T47D (cell line): ENCODE measurements at regions not wholly inside any gene's neighbourhood (a gene's known extent, or its start where the extent isn't known, plus 50 kb on each side); places are given as distances from the start of the nearest gene placed in this dataset.
"Not testable (repeated sequence)": the region's sequence is repeated elsewhere in the genome, so short reads cannot be mapped to it uniquely, and the experiment has no call there.

ENCODE experiments used
- DNase-seq, 2 experiments: peaks; one replicate each; pipeline versions ENCODE4 v3.0.0 to v3.0.0-alpha.2; 2011 to 2012; ENCODE audit warnings: low read depth in 1 of 2, low spot score in 1 of 2
- JUND ChIP-seq: IDR thresholded peaks from 2 replicates; pipeline ENCODE4 v1.6.1; 2012; ENCODE audit warnings: low read depth
- in situ Hi-C: cut with HindIII; loops from 2 replicates; pipeline ENCODE4 v1.10.0; 2016; ENCODE audit warnings: low sequenced_read_pairs, low pct_unique_long_range_greater_than_20kb

DNA sequence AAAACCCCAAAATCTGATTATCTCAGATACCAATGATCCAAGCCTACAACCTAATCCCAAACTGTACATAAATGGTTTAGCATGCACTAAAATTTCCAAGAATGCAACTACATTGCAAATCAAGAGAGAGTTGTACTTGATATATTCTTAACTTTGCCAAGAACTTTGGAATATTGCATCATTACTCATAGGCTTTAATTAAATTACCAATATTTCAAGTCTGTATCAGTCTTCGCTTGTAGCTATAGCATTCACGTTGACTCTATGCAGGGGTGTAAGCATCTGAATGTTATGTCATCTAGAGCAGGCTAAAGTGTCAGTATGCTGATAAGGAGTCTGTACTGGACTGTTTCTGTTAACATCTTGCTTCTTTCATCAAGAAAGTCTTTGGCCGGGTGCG, 56.3 kb downstream of the FOXI3 start:
- in situ Hi-C loops: no loop called here
- TF ChIP-seq JUND: no peak
- no peak for DNase-seq

- no peak for TF ChIP-seq JUND
- in situ Hi-C loops: no loop called here
- DNase-seq: no peak
These were observed 74.9 kb downstream of the FOXI3 start for GRCh38 chr2:88377641-88377991.

- TF ChIP-seq JUND: no peak
- DNase-seq: no peak
- in situ Hi-C loops: no loop called here
These were observed 80.5 kb downstream of the FOXI3 start for GRCh38 chr2:88372042-88372441.

DNA sequence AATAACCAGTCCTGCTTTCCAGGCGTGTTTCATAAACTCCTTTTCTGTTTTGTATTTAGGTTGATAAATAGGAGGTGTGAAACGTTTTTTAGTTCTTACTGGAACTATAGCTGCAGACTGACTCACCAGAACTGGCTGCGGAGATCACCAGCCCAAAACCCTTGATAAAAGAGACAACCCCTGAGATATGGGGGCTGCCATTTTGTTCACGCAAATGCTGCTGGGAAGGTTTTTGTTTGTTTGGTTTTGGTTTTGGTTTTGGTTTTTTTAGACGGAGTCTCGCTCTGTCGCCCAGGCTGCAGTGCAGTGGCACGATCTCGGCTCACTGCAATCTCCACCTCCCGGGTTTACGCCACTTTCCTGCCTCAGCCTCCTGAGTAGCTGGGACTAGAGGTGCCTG, 87.1 kb downstream of the FOXI3 start:
- in situ Hi-C loops, DNase-seq: not testable (repeated sequence)

- in situ Hi-C loops: no loop called here
- TF ChIP-seq JUND: no peak
- no peak for DNase-seq
These were observed 97.0 kb downstream of the FOXI3 start for GRCh38 chr2:88355486-88355885.

- TF ChIP-seq JUND: no peak
- in situ Hi-C loops: no loop called here
- DNase-seq: no peak
These were observed 101.3 kb downstream of the FOXI3 start for GRCh38 chr2:88351249-88351601.

- no peak for TF ChIP-seq JUND
- in situ Hi-C loops: no loop called here
- DNase-seq: peak; percentile 33 to 82
These were observed 101.9 kb downstream of the FOXI3 start for GRCh38 chr2:88350331-88351248.

DNA sequence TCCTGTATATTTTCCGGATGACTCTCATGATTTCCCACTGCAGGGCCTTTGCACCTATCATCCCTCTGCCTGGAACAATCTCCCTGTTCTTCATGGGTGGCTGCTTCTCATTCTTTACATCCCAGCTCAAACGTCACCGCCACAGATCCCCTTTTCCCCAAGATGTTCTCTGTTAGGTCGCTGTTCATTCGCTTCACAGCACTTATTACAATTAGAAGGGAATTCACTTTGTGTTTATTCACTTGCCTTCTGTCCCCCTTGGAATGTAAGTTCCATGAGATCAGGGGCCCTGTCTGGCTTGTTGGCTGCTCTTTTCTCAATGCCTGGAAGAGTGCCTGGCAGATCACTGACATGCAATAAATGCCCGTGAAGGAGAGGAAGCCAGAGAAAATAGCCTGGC, 106.7 kb downstream of the FOXI3 start:
- in situ Hi-C loops: no loop called here
- DNase-seq: no peak
- TF ChIP-seq JUND: no peak

GRCh38 chr2:88342749-88343148, 109.7 kb downstream of the FOXI3 start:
- in situ Hi-C loops: no loop called here
- TF ChIP-seq JUND: no peak
- DNase-seq: no peak

- no peak for TF ChIP-seq JUND
- DNase-seq: no peak
- in situ Hi-C loops: no loop called here
These were observed 118.1 kb downstream of the FOXI3 start for GRCh38 chr2:88334418-88334817.

DNA sequence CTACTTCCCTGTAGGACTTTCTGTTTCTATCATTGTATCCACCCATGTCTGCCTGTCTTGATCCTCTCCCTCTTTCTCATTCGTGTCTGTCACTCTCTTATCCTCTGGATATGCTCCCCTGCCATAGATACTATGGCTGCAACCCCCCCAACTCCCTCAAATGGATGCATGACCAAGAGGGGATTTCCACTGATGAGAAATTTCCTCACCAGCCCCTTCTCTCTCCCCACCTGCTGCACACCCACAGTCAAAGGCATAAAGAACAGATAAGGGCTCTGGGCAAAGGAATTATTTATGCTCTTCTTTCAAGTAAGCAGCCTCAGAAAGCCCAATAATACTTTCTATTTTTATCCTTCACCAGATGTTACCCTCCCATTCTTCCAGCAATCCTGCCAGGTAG, 121.3 kb downstream of the FOXI3 start:
- in situ Hi-C loops: no loop called here
- no peak for TF ChIP-seq JUND
- DNase-seq: no peak

DNA sequence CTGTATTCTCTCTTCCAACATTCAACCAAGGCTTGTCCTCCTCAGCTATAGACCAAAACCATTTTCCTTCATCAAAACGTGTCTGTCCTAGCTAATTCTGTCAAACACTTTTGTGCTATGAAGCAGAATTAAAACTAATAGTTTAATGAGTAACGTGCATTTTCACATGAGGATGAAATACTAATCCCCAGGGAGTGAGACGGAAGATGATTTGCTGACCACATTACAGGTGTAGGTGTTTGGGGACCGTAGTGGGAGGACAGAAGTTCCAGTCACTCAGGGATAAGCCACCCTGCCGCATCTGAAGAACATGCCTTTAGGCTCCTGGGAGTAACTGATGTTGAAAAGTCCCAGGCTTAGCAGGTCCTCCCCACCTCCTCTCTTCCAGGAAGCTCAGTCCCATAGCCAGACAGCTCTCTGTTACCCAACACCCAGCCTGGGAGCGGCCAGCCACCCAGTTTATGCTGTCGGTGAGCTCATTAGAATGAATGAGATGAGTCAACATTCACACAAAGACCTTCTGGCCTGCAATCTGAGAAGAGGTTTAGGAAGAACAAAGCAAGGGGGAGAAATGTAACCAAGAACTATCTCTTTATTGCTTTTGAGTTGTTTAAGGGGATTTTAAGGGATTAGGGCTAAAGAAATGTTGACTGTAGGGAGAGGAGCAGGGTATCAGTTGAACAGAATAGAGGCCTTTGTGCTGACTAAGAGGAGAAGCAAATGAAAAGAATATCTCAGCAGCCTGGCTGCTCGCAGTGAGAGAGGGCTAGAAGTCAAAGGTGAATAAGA, 122.5 kb downstream of the FOXI3 start:
- no peak for TF ChIP-seq JUND
- in situ Hi-C loops: no loop called here
- peak in 1 of 2 experiments; percentile 10 for DNase-seq
